HG03457 (cell line): ENCODE measurements at regions not wholly inside any gene's neighbourhood (a gene's known extent, or its start where the extent isn't known, plus 50 kb on each side); places are given as distances from the start of the nearest gene placed in this dataset.

ENCODE experiments used
- ATAC-seq: cut with Tn5 transposase; IDR thresholded peaks from one replicate; pipeline ENCODE4 v1.9.1; 2021; ENCODE audit warnings: moderate number of reproducible peaks; ENCODE audit not compliant: unreplicated experiment

DNA sequence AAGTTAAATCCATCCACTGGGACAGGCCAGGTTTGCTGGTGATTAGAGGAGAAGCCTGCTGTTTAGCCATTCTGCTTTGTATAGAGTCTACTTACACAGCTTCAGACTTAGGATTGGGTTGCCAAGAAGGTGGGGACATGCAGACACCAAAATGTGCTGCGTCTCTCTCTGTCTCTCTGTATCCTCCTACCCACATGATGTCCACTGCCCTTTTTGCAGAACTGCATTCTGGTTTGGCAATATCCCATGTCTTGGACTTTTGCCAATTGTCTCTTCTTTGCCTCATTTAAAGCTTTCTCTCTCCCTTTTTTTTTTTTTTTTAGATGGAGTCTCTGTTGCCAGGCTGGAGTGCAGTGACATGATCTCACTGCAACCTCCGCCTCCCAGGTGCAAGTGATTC, 261.1 kb upstream of the FN1 start:
- no peak for ATAC-seq

DNA sequence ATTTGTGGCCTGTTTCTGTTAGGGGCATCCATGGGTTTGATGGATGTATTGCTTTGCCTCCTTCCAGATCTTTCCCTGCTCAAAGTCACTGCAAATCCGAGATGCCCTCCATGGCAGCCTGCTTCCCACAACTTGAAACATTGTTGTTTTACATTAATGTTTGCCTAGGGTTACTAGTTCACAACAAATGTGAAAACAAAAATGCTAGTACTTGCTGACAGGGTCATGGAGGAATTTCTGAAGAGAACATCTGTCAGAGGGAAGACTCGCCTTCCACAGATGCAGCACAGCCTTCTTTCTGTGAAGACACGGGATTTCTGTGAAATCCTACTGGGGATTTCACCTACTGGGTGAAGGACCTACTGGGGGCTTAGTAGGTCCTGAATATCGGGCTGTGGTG, 260.0 kb upstream of the FN1 start:
- ATAC-seq = no peak

DNA sequence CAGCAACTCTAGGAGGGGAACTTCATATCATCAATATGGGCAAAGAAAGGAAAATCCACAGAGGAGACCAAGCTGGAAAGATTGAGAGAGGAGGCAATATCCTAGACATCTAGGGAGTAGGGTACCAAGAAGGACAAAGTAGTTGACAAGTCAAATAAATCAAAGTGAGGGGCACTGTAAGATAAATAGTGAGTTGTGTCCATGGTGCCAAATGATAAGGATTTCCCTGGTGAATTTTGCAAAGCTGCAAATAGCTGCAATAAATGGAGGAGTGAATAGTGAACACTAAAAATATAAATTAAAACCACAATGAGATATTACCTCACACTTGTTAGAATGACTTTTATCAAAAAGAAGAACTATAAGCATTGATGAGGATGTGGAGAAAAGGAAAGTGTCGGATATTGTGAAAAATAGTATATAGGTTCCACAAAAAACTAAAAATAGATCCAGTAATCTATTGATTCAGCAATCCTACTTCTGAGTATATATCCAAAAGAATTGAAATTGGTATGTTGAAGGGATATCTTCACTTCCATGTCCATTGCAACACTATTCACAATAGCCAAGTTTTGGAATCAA, 258.2 kb upstream of the FN1 start:
- ATAC-seq = no peak

DNA sequence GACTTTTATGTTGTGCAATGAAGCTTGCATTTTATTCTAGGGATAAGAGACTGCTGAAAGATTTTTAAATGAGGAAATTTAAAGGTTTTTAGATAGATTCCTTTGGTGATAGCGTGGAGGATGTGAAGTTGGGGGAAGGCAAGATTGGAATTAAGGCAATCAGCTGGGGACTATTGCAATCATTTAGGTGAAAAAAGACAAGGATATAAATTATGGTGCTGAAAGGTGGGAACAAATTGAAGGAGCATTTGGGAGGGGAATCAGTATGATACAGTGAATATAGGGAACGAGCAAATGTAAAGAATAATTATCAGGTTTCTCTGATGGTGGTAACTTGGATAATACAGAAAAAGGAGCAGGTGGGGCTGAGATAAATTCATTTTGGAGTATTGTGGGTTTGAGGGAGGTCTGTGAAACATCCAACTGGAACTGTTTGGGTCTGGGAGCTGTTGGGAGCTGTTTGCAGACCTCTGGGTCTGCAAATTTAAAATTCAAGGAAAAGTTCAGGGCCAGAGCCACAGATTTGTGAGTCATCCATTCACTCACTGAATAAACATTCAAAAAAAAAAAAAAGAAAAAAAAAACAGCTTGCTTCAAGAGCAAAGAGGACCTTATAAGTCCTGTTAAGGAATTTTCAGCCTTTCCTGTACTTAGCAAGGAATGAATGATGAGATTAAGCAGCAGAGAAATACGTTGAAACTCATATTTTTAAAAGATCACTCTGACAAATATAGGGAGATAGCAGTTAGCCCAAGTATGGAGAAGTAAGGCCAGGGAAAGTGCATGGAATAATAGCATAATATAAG, 257.5 kb upstream of the FN1 start:
- ATAC-seq = no peak

DNA sequence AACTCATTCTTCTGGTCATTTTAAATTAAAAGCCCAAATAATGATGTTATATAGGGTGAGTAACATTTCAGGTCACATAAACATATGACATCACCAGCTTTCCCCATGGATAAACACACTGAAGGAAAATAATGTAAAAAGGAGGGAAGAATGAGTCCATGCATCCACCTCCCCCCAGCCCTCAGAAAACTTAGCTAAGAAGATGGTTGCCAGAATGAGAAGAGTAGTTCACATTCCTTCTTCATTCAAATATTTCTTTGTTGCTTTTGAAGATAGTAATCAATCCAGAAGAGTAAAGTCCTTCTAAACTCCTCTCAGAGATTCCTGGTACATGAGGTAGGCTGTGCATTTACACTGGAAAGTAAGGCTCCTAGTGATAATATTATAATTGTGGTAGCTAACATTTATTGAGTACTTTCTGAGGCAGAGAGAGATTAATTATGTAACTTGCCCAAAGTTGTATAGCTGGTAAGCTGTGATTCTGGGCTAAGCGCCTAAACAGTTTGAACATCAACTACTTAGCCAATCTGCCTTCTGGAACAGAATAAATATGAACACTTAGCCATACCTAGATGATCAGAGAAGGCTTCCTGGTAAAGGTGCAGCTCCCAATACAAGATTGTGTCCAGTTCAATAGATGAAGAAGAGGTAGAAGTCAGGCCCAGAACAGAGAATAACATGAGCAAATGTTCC, 256.7 kb upstream of the FN1 start:
- ATAC-seq = no peak

- ATAC-seq = no peak
Observed at GRCh38 chr2:215691346-215691745, 255.5 kb upstream of the FN1 start.

DNA sequence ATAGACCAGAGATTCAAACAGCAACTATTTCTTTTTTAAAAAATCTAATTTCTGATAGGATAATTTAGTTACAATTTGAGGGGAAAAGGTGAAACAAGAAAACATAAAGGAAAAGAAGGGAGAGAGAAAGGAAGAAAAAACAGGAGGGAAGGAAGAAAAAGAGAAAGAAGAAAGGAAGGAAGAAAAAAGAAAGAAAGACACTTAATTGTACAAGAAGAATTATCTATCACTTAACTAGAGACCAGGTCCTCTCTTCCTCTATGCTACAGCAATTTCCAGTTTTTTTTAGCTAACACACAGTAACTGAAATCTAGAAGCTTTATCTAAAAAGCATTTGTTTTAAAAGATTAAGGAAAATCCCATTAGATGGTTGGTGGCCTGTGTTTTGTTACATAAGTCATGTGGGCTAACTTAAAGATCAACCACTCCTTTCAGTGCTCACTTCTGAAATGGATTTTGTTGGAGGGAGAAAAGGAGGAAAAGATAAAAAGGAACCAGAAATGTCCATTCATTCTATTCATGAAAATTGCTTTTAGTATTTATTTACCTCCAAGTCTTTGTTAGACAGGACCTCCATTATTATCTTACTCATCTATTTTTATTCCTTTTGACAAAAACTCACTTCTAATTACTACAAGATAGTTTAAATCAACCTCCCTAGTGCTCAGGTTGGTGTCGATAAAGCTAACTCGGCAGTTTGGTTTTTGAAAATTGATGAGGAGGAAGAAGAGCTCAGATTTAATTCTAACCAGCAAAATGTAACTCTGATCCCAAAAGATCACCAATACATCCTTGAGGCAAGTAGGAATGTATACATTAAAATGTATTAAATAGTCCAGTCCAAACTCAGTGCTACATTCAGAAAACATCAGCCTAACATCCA, 251.5 kb upstream of the FN1 start:
- ATAC-seq = no peak

- no peak for ATAC-seq
Observed at GRCh38 chr2:215685238-215685990, 249.5 kb upstream of the FN1 start.

- no peak for ATAC-seq
Observed at GRCh38 chr2:215684448-215685237, 248.8 kb upstream of the FN1 start.

DNA sequence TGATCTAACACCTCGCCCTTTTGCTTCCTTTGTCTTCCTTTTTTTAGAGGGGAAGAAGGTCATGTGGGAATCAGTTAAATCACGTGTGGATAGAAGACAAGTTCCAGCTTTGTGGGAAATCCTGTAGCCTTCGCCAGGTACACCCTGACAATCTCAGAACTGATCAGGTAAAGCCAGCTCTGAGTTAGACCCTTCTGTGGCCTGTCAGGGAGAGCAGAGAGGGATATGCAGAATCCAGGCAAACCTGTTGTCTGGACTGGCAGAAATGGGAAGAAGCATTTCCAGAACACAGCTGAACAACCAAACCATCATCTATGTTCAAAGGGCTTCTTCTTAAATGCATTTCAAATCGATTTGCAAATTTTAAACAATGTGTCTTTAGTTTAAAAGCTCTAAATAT, 247.4 kb upstream of the FN1 start:
- ATAC-seq = no peak

GRCh38 chr2:215681799-215682596, 246.1 kb upstream of the FN1 start:
- ATAC-seq = no peak

- ATAC-seq = no peak
Observed at GRCh38 chr2:215680605-215681598, 245.0 kb upstream of the FN1 start.

DNA sequence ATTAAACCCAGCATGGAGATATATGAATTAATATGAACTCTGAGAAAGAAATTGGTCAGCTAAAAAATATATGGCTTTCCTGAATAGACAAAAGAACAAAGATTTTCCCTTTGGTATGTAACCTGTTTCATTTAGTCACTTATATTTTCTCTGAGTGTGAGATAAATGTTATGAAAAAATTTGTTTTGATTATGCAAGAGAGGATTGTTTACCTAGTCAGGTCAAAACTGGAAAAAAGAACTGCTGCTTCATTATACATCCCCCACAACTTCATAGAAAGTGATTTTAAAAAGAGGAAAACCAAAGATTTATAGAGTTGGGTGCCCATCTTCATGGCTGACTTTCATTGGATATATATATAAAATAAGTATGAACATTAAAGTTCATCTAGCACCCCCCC, 242.2 kb upstream of the FN1 start:
- ATAC-seq = no peak

DNA sequence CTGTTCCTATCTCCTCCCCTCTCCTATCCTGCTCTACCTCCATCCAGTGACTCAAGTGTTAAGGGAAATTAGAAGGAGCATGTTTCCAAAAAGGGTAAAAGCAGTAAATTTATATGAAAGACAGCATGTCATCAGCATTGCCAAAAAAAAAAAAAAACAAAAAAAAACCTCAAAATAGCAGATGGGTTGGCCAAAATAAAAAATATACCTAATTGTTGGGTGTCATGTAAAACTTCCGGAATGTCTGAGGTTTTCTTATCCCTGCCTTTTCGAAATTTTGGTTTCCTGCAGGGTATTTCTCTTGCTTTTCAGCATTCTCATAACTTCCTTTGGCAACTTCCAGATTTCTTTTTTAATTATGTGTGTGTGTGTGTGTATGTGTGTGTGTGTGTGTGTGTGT, 241.6 kb upstream of the FN1 start:
- no peak for ATAC-seq

DNA sequence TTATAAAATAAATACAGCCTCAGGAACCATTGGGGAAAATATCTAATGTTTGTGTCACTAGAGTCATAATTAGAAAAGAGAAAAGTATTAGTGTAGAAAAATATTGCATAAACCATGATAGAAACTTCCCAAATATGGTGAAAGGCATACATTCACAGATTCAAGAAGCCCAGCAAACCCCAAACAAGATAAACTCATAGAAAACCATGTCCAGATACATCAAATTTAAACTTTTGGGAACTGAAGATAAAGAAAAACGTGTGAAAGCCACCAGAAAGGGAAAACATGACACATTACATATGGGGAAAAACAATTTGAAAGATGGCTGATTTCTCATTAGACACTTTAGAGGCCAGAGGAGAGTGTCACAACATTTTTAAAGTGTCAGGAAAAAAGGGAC, 236.5 kb upstream of the FN1 start:
- no peak for ATAC-seq

- no peak for ATAC-seq
Observed at GRCh38 chr2:215671691-215672090, 235.8 kb upstream of the FN1 start.

DNA sequence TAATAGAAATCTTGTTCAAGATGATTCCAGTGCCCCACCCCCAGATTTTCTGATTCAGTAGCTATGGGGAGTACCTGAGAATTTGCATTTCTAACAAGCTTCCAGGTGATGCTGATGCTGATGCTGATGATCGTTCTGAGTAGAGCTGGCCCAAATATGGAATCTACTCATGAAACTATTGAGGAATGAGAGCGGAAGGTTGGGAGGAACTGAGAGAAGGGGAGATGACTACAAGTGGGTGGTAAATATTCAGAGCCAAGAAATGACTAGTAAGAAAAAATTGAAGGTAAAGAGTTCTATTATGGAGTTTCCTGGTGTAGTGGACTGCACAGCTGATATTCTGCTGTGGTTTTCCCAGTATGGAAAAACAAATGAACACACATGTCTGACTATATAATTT, 235.4 kb upstream of the FN1 start:
- ATAC-seq = no peak

- no peak for ATAC-seq
Observed at GRCh38 chr2:215670396-215670795, 234.5 kb upstream of the FN1 start.
